Loucy (cell line): ENCODE measurements at regions not wholly inside any gene's neighbourhood (a gene's known extent, or its start where the extent isn't known, plus 50 kb on each side); places are given as distances from the start of the nearest gene placed in this dataset.

Experiments
- H2AFZ ChIP-seq: fragments of 200-600 bp; sonication (generic); 2 replicates; pipeline ENCODE4 v1.6.0; 2016; ENCODE audit warnings: antibody characterized with exemption, mild to moderate bottlenecking, low read length, moderate library complexity
- H3F3A ChIP-seq: fragments of 200-600 bp; 2 replicates; pipeline ENCODE4 v1.6.0; 2016; ENCODE audit warnings: antibody characterized with exemption, low read depth, mild to moderate bottlenecking
- H3K27me3 ChIP-seq: fragments of 200-600 bp; sonication (generic); 2 replicates; pipeline ENCODE4 v1.6.1; 2014; ENCODE audit warnings: low read length, mild to moderate bottlenecking; ENCODE audit not compliant: insufficient read depth, poor library complexity, severe bottlenecking
- H3K36me3 ChIP-seq: fragments of 200-600 bp; sonication (generic); 2 replicates; pipeline ENCODE4 v1.6.1; 2016; ENCODE audit warnings: low read length; ENCODE audit not compliant: insufficient read depth
- H3K4me1 ChIP-seq: fragments of 200-600 bp; sonication (generic); 2 replicates; pipeline ENCODE4 v1.5.1; 2014; ENCODE audit warnings: low read length, mild to moderate bottlenecking; ENCODE audit not compliant: insufficient read depth, poor library complexity, severe bottlenecking
- H3K4me2 ChIP-seq: fragments of 200-600 bp; sonication (generic); 2 replicates; pipeline ENCODE4 v1.6.0; 2014; ENCODE audit warnings: antibody characterized with exemption, low read length, low read depth, mild to moderate bottlenecking; ENCODE audit not compliant: poor library complexity, severe bottlenecking
- H3K4me3 ChIP-seq: fragments of 200-600 bp; sonication (generic); 2 replicates; pipeline ENCODE4 v1.5.1; 2014; ENCODE audit warnings: low read length, mild to moderate bottlenecking, mixed read lengths; ENCODE audit not compliant: poor library complexity, severe bottlenecking
- H3K79me2 ChIP-seq: fragments of 200-600 bp; sonication (generic); 2 replicates; pipeline ENCODE4 v1.6.1; 2014; ENCODE audit warnings: low read length; ENCODE audit not compliant: insufficient read depth
- H3K9ac ChIP-seq: fragments of 200-600 bp; sonication (generic); 2 replicates; pipeline ENCODE4 v1.6.0; 2014; ENCODE audit warnings: mild to moderate bottlenecking, low read depth, low read length, moderate library complexity; ENCODE audit not compliant: poor library complexity, severe bottlenecking
- H3K9me2 ChIP-seq: fragments of 200-600 bp; sonication (generic); replicated peaks from 2 replicates; pipeline ENCODE4 v1.6.1; 2016; ENCODE audit warnings: low read depth, low read length, mixed read lengths
- H3K9me3 ChIP-seq: fragments of 200-600 bp; sonication (generic); 2 replicates; pipeline ENCODE4 v1.6.1; 2014; ENCODE audit warnings: mild to moderate bottlenecking, antibody characterized with exemption, low read length, low read depth; ENCODE audit not compliant: insufficient read depth
- H4K20me1 ChIP-seq: fragments of 200-600 bp; sonication (generic); 2 replicates; pipeline ENCODE4 v1.6.0; 2014; ENCODE audit warnings: antibody characterized with exemption, low read length, mild to moderate bottlenecking; ENCODE audit not compliant: insufficient read depth, poor library complexity, severe bottlenecking
- CTCF ChIP-seq: fragments of 200-600 bp; sonication (generic); conservative IDR thresholded peaks from 2 replicates; pipeline ENCODE4 v1.5.1; 2014; ENCODE audit warnings: mild to moderate bottlenecking, antibody characterized with exemption, low read length
- EZH2phosphoT487 ChIP-seq: fragments of 200-600 bp; IDR thresholded peaks from 2 replicates; pipeline ENCODE4 v1.6.1; 2018; ENCODE audit warnings: antibody characterized with exemption, mild to moderate bottlenecking, moderate library complexity, borderline replicate concordance

GRCh38 chr2:23034996-23035395 is 350.0 kb upstream of the KLHL29 start:
- no peak overlapping the region for H2AFZ ChIP-seq
- H3K36me3 ChIP-seq: no peaks in the 10 kb centered on the region
- H3K4me2 ChIP-seq: no peak overlapping the region
- H3K9me3 ChIP-seq: no peaks in the 10 kb centered on the region
- H3F3A ChIP-seq: no peaks in the 10 kb centered on the region
- no peak for TF ChIP-seq CTCF
- no peak for TF ChIP-seq EZH2phosphoT487
- H3K4me3 ChIP-seq: no peak overlapping the region
- no peaks in the 10 kb centered on the region for H4K20me1 ChIP-seq
- no peak overlapping the region for H3K9ac ChIP-seq
- no peaks in the 10 kb centered on the region for H3K27me3 ChIP-seq
- H3K79me2 ChIP-seq: no peaks in the 10 kb centered on the region
- H3K4me1 ChIP-seq: no peaks in the 10 kb centered on the region
- no peaks in the 10 kb centered on the region for H3K9me2 ChIP-seq

- no peaks in the 10 kb centered on the region for H3K9me2 ChIP-seq
- no peak overlapping the region for H2AFZ ChIP-seq
- no peaks in the 10 kb centered on the region for H3K79me2 ChIP-seq
- no peaks in the 10 kb centered on the region for H3F3A ChIP-seq
- TF ChIP-seq CTCF (no peak), EZH2phosphoT487 (no peak)
- H3K4me1 ChIP-seq: no peaks in the 10 kb centered on the region
- H3K4me2 ChIP-seq: no peak overlapping the region
- no peaks in the 10 kb centered on the region for H3K36me3 ChIP-seq
- H3K9ac ChIP-seq: no peak overlapping the region
- H4K20me1 ChIP-seq: no peaks in the 10 kb centered on the region
- H3K27me3 ChIP-seq: no peaks in the 10 kb centered on the region
- H3K4me3 ChIP-seq: no peak overlapping the region
- no peaks in the 10 kb centered on the region for H3K9me3 ChIP-seq
Measured at GRCh38 chr2:23036629-23037028, 348.4 kb upstream of the KLHL29 start.

- Histone ChIP-seq H3K27me3 (no peaks in the 10 kb centered on the region), H3K4me1 (no peaks in the 10 kb centered on the region), H3F3A (no peaks in the 10 kb centered on the region)
Measured at GRCh38 chr2:23037596-23037995, 347.4 kb upstream of the KLHL29 start.

More at GRCh38 chr2:23037596-23037995, 347.4 kb upstream of the KLHL29 start:
- no peaks in the 10 kb centered on the region for H3K9me3 ChIP-seq
- no peak for TF ChIP-seq CTCF
- no peak for TF ChIP-seq EZH2phosphoT487
- no peak overlapping the region for H2AFZ ChIP-seq
- no peak overlapping the region for H3K4me3 ChIP-seq
- no peak overlapping the region for H3K4me2 ChIP-seq
- H3K9ac ChIP-seq: no peak overlapping the region
- H3K79me2 ChIP-seq: no peaks in the 10 kb centered on the region
- no peaks in the 10 kb centered on the region for H3K9me2 ChIP-seq
- H4K20me1 ChIP-seq: no peaks in the 10 kb centered on the region
- H3K36me3 ChIP-seq: no peaks in the 10 kb centered on the region
